ENCODE measurements at regions not wholly inside any gene's neighbourhood (a gene's known extent, or its start where the extent isn't known, plus 50 kb on each side); places are given as distances from the start of the nearest gene placed in this dataset.
A peak's percentile ranks its signal among the peaks of the same experiment; 100 is the strongest.

GRCh38 chr9:109894921-109895758 is 115.1 kb downstream of the PALM2AKAP2 start:
- peak; percentile 13 for DNase-seq
- Histone ChIP-seq H3K4me2 (ENCODE audit: insufficient read depth, low read length) (no peak overlapping the region), H3K79me2 (ENCODE audit: insufficient read depth, low read length) (no peaks in the 10 kb centered on the region), H3K27me3 (ENCODE audit: insufficient read depth, low read length, poor library complexity) (no peaks in the 10 kb centered on the region), H3K36me3 (ENCODE audit: insufficient read depth, low read length) (no peaks in the 10 kb centered on the region), H3K4me1 (ENCODE audit: insufficient read depth, low read length) (peaks cover 10% of the 10 kb centered on the region), H3K9me3 (ENCODE audit: insufficient read depth, low read length, severe bottlenecking) (no peaks in the 10 kb centered on the region), H4K20me1 (ENCODE audit: insufficient read depth, low read length) (no peaks in the 10 kb centered on the region), H3K4me3 (ENCODE audit: low read depth in 1 of 2, low read length in 2 of 2) (no peak overlapping the region), H3K27ac (ENCODE audit: low read length) (no peak overlapping the region), H3K9ac (ENCODE audit: low read depth, low read length) (no peak overlapping the region), H2AFZ (ENCODE audit: low read depth, low read length) (no peak overlapping the region)
- TF ChIP-seq EZH2 (IDR thresholded peaks at IDR 0.05; ENCODE audit: borderline replicate concordance, low read depth, low read length, severe bottlenecking), result no peak
- no peak for TF ChIP-seq CTCF (IDR thresholded peaks at IDR 0.05; ENCODE audit: borderline replicate concordance, extremely low read depth, low read length, poor library complexity, severe bottlenecking)
- ATAC-seq (ENCODE audit: insufficient read depth, low read depth), result peak; percentile 85

DNA sequence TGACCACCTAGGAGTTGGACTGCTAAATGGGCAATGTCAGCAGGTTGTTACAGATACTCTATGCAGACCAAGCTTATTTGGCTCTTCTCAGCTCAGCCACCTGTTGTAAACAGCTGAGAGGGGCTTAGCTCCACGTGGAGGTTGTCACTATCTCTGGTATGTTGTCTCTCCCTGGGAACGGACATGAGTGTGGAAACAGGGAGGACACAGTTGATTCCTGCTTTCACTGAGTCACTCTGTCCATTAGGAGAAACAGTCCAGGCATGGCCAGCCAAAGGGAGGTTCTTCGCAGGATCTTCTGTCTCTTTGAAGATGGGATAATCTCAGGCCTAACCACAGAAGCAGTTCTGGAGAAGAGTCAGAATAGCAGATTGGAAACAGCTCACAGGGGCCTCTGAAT is 121.2 kb downstream of the PALM2AKAP2 start:
- H3K27me3 ChIP-seq (ENCODE audit: insufficient read depth, low read length, poor library complexity), result no peaks in the 10 kb centered on the region
- H4K20me1 ChIP-seq (ENCODE audit: insufficient read depth, low read length), result no peaks in the 10 kb centered on the region
- no peak overlapping the region for H3K9ac ChIP-seq (ENCODE audit: low read depth, low read length)
- H3K4me1 ChIP-seq (ENCODE audit: insufficient read depth, low read length), result peaks cover 5% of the 10 kb centered on the region; the same call in 1 of the 2 replicates
- H2AFZ ChIP-seq (ENCODE audit: low read depth, low read length), result no peak overlapping the region
- H3K36me3 ChIP-seq (ENCODE audit: insufficient read depth, low read length), result no peaks in the 10 kb centered on the region
- H3K4me2 ChIP-seq (ENCODE audit: insufficient read depth, low read length), result no peak overlapping the region
- H3K27ac ChIP-seq (ENCODE audit: low read length), result no peak overlapping the region
- DNase-seq (no peak), ATAC-seq (ENCODE audit: insufficient read depth, low read depth) (no peak)
- H3K4me3 ChIP-seq (ENCODE audit: low read depth in 1 of 2, low read length in 2 of 2), result no peak overlapping the region
- no peaks in the 10 kb centered on the region for H3K9me3 ChIP-seq (ENCODE audit: insufficient read depth, low read length, severe bottlenecking)
- no peak for TF ChIP-seq EZH2 (IDR thresholded peaks at IDR 0.05; ENCODE audit: borderline replicate concordance, low read depth, low read length, severe bottlenecking)
- TF ChIP-seq CTCF (IDR thresholded peaks at IDR 0.05; ENCODE audit: borderline replicate concordance, extremely low read depth, low read length, poor library complexity, severe bottlenecking), result no peak
- H3K79me2 ChIP-seq (ENCODE audit: insufficient read depth, low read length), result no peaks in the 10 kb centered on the region

DNA sequence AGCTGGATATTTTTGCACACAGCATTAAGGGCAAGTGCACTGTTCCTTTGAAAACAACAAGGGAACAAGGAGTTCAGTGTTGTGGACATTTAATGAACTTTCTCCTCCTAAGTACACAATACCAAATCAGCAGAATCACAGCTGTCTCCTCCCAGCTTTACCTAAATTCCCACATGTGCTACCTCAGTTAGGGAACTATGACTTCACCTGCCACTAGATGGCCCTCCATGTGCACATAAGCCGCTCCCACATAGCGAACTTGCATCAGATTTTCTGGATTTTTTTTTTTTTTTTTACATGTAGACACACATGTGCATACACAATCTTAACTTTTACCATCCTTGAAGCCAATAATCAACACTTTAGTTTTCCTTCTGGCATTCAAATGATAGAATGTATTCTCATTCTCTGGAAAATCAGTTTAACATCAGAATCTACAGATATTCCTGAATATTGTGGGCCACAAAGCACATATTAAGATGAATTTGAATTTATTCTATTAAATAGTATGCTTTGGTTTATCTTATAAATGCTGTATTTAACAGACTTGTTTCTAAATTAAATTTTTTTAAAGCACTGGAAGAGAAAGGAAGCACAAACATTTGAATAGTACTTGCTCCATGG is 123.6 kb downstream of the PALM2AKAP2 start:
- Histone ChIP-seq H2AFZ (ENCODE audit: low read depth, low read length) (no peak overlapping the region), H3K4me3 (ENCODE audit: low read depth in 1 of 2, low read length in 2 of 2) (no peak overlapping the region), H3K79me2 (ENCODE audit: insufficient read depth, low read length) (no peaks in the 10 kb centered on the region), H3K27me3 (ENCODE audit: insufficient read depth, low read length, poor library complexity) (no peaks in the 10 kb centered on the region), H3K27ac (ENCODE audit: low read length) (no peak overlapping the region), H3K36me3 (ENCODE audit: insufficient read depth, low read length) (no peaks in the 10 kb centered on the region), H3K9ac (ENCODE audit: low read depth, low read length) (no peak overlapping the region), H4K20me1 (ENCODE audit: insufficient read depth, low read length) (no peaks in the 10 kb centered on the region), H3K4me2 (ENCODE audit: insufficient read depth, low read length) (no peak overlapping the region), H3K4me1 (ENCODE audit: insufficient read depth, low read length) (peaks cover 5% of the 10 kb centered on the region; the same call in 1 of the 2 replicates), H3K9me3 (ENCODE audit: insufficient read depth, low read length, severe bottlenecking) (no peaks in the 10 kb centered on the region)
- ATAC-seq (ENCODE audit: insufficient read depth, low read depth) (peak; percentile 93), DNase-seq (peak; percentile 78)
- TF ChIP-seq EZH2 (IDR thresholded peaks at IDR 0.05; ENCODE audit: borderline replicate concordance, low read depth, low read length, severe bottlenecking) (no peak), CTCF (IDR thresholded peaks at IDR 0.05; ENCODE audit: borderline replicate concordance, extremely low read depth, low read length, poor library complexity, severe bottlenecking) (peak; percentile 86)

Data from DND-41 (cell line).